NCI-H146 treated with DMSO at 0.1 percent for 48 hours (cell line): ENCODE measurements at regions not wholly inside any gene's neighbourhood (a gene's known extent, or its start where the extent isn't known, plus 50 kb on each side); places are given as distances from the start of the nearest gene placed in this dataset.
A peak's percentile ranks its signal among the peaks of the same experiment; 100 is the strongest.

ENCODE experiments used
- DNase-seq: peaks from one replicate; lab custom pipeline; 2025; ENCODE audit not compliant: unreplicated experiment; lab: John Stamatoyannopoulos, UW

DNA sequence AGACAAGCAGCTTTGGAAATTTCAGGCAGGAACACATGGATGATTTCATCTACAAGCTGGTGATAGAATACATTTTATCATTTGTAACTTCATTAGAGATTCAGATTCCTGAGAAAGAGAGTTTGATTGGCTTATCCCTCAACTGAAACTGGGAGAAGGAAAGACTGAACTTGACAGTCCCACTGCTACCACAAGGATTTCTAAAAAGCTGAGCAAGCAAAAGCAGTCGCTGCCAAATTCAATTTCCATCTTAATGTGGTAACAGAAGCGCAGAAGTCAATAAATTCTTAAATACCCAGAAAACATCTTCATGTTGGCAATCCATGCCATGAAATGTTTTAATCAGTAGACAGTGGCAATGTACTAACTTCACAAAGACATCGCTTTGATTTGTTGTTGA, 172.1 kb upstream of the DACH1 start:
- no peak for DNase-seq

DNA sequence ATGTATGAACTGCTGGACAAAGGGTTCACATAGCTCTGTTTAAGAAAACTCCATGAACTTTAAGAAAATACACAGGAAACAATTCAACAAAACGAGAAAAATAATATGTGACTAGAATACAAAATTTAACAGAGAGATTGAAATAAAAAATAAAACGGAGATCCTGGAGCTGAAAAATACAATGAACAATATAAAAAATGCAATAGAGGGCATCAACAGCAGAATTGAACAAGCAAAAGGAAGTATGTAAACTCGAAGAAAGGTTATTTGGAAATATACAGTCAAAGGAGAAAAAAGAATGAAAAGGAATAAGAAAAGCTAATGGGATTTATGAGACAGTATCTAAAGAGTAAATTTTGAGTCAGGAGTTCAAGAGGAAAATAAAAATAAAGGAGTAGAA, 163.0 kb upstream of the DACH1 start:
- DNase-seq, result no peak

DNA sequence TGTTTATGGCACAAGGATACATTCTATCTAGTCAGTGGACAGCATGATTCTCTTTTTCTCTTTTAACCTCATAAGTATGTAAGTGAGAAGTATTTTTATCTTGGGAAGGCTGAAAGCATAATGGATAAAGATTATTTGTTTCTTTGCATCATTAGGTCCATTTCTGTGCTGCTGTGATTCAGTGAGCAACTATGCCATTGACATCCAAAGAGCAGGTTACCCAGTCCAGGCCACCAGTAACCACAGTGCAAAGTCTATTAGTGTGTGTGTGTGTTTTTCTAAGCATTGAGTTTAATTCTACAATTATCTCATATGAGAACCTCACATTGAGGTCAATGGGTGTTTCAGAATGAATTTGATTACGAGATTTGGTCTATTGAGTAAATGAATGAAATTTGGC, 158.8 kb upstream of the DACH1 start:
- no peak for DNase-seq

DNA sequence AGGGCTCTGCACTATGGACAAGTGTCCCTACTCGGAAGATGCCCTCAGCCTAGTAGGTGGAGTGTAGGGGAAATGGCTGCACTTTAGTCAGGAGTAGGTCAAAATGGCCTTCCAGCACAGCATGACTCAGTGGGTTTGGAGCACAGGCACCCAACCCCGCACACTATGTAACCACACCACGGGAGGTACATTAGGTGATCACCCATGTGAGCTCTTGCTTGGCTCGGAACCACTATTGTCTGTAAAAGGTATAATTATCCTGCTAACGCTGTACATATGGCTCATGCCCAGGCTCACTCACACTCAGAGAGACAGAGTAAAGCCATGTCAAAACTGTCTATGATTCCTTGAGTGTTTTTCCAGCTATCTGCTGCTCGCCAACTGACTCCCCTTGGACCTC, 156.9 kb upstream of the DACH1 start:
- DNase-seq, result no peak

DNA sequence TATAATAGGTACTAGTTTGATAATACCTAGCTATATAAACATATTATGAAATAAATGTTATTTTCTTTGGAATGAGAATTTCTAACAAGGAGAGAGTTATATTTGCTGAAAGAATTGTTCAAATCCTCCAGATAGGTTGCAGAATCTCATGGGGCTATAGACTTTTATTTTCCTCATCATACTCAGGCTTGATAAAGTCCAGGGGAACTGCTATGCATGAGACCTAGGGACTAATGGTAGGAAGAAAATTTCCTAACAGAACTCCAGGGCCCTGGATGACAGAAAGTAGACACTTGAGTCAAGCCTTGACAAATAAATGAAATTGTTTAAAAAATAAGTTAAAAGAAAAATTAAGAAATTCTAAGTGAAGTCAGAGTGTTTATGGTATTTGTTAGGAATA, 138.5 kb upstream of the DACH1 start:
- no peak for DNase-seq

DNA sequence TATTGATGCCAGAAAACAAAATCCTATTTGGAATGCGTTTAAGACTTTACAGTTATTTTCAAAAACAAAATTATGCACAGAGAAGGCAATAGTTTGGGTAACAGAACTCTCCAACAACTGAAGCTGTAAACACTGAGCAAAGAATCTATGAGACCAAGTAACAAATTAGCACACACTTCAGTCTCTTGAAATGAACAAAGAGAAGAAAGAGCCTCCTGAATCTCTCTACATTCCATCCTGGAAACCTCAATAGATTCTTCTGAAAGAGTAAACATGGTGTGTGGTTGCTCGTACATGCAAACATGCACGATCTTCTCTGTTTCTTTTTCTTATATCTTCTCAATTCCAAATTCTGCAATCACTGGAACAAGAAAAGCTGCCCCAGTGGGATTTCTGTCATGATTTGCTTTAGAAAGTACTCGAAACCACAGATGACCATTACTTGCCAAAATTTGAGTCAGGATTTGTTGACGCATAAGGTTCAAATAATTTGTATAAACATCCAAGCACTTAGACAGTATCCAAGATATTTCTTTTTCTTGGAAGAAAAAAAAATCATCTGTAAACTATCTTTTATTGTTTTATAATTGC, 137.9 kb upstream of the DACH1 start:
- DNase-seq, result no peak

DNA sequence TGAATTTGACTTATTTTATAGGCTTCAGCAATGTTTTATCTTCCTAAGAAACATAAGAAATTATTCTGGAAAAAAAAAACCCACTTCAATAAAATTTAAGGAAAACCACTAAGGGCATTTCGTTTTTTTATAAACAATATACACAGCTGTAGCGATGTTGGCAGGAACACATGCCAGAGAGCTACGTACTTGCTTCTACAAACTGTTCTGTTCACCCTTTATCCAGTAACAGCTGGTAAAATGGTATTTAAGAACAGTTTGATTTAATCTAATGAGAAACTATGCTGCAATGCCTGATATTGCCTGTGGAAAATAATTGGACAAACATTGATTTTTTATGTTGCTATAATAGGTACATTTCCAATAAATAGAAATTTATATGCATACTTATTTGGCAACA, 137.2 kb upstream of the DACH1 start:
- DNase-seq, result no peak

DNA sequence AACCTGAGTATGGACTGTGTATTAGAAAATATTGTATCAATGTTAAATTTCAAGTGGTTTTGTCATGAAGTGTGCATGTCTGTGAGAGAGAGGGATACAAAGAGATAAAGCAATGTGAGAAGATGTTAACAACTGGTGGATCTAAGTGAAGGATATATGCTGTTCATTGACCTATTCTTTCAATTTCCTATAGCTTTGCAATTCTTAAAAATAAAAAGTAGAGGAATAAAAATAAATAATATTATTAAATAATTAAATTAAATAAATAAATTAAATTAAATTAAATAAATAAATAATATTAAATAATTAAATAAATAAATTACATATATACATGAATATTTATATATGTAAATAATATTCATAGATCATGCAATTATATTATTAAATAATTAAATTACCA, 131.2 kb upstream of the DACH1 start:
- no peak for DNase-seq

DNA sequence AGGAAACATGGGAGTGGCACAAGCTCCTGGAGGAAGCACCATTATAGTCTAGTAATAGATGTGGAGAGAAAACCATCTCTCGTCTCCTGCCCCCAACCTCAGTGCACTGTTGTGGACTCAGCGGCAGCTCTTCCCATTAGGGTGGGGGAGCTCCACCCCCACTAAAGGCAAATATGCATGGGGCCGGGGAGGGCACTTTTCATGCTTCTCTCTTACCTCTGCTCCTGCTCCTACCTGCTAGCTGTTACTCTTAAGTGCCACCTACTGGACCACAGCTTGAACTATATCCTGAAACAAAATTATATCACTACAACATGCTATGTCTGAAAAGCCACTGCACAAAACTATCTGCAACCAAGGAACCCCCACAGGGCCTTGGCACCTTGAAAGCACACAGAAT, 112.6 kb upstream of the DACH1 start:
- peak; percentile 64 for DNase-seq

DNA sequence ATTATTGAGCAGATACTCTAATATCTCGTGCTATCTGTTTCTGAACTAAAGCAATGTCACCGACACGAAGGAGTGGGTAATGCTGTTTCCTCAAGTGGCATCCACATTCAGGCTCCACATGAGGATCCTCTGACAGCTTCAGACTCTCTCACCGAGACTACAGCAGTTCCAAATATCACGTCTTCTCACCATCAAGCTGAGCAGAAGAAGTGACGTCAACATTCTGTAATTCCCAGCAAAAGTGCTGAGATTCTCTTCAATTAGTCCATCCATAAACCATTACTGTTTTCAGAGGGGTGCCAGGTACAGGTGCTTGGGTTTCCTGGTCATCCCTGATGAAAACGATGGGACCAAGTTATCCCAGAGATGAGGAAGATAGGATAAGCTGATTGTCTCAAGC, 110.0 kb upstream of the DACH1 start:
- no peak for DNase-seq

DNA sequence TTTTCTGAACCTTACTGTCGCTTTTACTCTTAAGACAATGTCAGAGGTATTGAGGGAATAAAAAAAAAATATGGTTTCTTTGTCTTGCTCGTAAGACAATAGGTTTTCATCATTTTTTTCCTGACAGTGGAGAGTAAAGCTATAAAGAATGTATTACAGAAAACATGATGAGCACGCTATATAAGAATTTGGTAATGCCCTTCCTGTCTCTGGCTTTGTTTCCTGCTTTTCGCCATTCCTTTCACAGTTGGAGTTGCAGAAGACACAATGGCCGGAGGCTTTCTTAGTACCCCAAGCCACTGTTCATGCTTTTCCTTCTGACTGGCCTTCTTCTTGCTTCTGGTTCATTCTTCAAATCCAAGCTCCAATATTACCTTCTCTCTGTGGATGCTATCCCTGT, 101.0 kb upstream of the DACH1 start:
- DNase-seq, result no peak

DNA sequence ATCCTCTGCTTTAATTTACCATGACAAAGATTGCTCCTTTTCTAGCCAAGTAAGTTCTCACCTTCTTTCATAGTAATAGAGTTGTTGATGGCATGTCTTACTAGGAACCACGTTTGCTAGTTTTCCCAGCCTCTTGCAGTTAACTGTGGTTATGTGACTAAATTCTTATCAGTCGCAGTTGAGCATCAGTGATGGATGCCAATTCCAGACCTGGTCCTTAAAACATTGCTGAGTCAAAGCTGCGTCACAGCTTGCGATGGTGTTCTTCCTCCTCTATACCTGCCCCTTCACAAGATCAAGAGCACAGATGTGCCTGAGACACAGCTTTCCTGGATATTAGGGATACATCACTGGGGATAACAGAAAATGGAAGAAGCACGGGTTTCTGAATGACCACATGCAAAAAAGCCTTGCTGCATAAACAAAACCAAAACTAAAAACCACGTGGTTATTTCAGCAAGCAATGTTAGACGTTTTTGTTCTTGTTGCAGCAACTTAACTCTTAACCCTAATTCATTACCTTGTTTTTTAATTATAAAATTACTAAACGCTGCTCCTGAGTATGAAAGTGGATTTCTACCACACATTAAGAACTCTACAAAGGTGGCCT, 97.6 kb upstream of the DACH1 start:
- DNase-seq, result no peak

DNA sequence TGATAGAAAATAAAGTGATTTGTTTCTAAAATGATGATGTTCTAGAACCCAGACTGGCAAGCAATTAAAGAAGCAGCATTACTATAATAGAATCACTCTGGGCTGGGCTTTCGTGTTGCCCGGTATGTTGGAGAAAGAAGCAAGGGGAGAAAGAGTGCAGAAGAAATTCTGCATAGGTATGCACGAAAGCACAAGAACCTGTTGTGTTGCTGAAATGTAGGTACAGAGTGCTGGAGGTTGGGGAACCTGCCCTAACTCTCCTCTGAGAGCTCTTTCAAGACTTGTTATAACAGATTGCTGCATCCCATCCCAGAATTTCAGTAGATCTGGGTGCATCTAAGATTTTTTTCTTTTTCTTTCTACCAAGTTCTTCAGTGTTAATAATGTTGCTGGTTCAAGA, 95.7 kb upstream of the DACH1 start:
- DNase-seq, result no peak

DNA sequence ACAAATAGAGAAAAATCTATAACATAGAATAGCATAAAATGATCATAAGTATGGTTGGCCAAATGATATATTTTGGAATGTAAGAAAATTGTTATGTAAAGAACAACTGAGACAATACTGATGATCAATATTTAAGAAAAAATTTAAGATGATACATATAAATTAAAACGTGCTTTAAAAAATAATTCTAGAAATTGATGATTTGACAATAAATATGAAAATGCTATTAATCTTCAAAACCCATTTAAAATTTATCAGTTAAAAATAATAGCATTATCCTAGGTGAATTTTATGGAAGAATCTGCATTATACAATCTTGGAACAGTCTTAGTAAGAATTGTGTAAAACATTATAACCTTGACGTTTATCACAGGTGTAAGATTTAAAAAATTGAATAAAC, 95.1 kb upstream of the DACH1 start:
- DNase-seq, result no peak

DNA sequence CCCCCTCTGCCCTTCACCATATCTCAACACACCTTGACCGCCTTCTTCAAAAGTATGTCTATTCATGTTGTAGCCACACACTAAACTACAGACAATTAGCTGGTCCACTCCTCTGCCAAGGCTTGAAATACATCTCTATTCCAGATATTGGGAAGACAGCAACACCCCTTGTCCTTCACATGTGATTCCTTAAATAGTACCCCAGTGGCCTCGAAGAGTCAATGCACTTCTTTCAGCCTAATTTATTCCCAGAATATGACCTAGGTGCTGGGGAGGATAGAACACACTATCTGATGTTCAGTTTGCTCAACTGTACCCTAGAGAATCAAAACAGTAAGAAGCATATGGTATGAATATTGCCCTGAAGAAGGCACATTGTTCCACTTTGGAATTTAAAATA, 82.4 kb upstream of the DACH1 start:
- no peak for DNase-seq

DNA sequence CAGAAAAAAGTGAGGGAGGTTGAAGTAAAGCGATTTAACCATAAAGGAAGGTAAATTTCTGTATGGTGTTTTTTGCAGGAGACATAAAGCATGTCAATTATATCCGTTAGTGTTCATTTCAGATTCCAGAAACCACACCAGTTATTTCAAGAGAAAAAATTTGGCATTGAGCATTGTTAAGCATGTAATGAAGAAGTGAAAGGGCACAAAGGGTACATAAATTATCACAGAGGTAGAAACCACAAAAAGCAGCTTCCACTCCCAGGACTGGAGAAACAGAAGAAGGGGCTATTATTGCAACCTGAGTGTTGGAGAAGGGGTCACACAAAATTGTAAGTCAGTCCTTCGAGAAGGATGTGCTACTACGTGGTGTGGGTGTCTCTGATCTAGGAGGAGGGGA, 72.2 kb upstream of the DACH1 start:
- no peak for DNase-seq

DNA sequence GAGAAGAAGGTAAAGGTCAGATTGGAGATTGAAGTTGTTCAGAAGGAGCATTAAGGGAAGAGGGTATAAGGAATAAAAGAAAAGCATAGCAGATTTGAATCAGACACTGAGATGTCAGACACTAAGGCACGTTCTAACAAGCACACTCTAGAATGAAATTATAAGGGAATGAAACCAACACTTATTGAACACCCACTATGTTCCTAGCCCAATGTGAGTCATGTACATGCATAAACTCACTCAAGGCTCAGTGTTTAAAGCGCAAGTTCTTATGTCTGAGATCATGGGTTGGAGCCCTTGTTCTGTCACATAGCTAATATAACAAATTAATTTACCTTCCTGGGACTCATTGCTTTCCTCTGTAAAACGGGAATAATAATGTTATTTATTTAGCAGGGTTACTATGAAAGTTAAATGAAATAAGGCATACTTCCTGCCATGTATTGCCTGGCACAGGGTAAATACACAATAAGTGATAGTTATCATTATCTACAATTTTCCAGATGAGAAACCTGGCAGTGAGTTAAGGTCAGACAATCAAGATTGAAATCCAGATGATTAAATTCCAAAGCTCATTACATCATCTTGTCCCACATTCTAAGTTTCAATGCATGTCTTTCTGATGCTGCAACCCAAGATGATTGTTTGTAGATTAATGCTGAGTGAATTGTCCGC, 68.3 kb upstream of the DACH1 start:
- DNase-seq, result no peak

DNA sequence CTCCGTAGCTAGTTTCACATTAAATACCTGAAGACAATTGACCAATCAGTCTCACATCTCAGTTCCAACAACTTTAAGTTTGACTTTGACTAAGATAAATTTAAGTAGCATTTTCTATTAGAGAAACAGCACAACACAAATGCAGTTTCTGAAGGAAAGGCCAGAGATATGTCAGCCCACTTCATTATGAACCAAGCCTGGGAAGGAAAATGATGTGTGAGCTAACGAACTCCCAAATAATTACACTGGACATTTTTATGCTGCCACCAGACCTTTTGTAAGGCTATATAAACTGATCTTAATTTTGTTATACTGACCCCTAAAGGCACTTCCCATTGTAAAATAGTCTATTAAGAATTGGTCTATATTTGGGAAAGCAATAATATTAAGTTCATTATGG, 57.9 kb upstream of the DACH1 start:
- DNase-seq, result no peak

DNA sequence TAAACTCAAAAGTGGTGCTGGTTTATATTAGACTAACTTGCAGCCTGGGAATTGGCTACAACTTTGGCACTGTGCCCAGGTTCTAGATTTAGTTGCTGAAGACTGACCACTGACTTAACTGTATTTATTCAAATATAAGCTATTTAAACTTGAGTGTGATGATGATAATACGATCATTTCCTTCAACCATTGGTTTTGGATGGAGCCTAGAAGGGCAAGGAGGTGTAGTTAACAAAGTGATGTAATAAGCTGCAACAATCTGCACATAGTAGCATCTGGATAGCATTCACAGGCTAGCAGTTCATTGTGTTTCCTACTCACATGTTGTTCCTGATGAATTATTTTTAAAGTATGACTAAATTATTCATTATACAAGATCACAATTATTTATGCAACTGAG, 55.2 kb upstream of the DACH1 start:
- DNase-seq, result no peak
